ENCODE measurements at regions not wholly inside any gene's neighbourhood (a gene's known extent, or its start where the extent isn't known, plus 50 kb on each side); places are given as distances from the start of the nearest gene placed in this dataset.
"Not testable (repeated sequence)": the region's sequence is repeated elsewhere in the genome, so short reads cannot be mapped to it uniquely, and the experiment has no call there.

DNA sequence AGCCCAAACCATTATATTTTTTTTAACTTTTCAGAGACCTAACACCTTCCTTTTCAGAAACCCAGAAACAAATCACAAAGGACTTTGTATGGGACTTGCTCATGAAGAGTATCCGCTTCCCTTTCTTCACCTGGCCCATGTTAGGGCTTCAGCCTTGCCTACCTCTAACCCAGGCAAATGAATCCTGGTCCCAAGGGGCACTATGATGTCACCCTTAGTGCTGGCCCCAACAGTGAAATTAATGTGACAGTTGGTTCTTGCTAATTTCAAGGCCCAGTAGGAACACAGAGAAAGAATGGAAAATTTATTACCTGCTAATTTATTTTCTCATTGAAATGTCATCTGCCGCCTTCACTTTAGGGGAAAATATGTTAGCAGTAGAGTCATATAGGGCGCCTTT is 179.8 kb upstream of the NRXN3 start:
- H3K9me3 ChIP-seq = no peaks in the 10 kb centered on the region
- no peak overlapping the region for H3K27ac ChIP-seq
- DNase-seq (ENCODE audit: low spot score in 2 of 2) = no peak
- no peak for TF ChIP-seq POLR2AphosphoS5 (IDR thresholded peaks at IDR 0.05)
- TF ChIP-seq, protein P1, sequence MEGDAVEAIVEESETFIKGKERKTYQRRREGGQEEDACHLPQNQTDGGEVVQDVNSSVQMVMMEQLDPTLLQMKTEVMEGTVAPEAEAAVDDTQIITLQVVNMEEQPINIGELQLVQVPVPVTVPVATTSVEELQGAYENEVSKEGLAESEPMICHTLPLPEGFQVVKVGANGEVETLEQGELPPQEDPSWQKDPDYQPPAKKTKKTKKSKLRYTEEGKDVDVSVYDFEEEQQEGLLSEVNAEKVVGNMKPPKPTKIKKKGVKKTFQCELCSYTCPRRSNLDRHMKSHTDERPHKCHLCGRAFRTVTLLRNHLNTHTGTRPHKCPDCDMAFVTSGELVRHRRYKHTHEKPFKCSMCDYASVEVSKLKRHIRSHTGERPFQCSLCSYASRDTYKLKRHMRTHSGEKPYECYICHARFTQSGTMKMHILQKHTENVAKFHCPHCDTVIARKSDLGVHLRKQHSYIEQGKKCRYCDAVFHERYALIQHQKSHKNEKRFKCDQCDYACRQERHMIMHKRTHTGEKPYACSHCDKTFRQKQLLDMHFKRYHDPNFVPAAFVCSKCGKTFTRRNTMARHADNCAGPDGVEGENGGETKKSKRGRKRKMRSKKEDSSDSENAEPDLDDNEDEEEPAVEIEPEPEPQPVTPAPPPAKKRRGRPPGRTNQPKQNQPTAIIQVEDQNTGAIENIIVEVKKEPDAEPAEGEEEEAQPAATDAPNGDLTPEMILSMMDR (IDR thresholded peaks at IDR 0.05) = no peak
- TF ChIP-seq POLR2A (IDR thresholded peaks at IDR 0.05) = no peak
- no peaks in the 10 kb centered on the region for H3K36me3 ChIP-seq
- no peak overlapping the region for H3K4me3 ChIP-seq
- intact Hi-C loops (cut with DNase I; ENCODE audit: low total_unique reads) = no loop called here
- H3K4me1 ChIP-seq = no peaks in the 10 kb centered on the region
- H3K27me3 ChIP-seq = no peaks in the 10 kb centered on the region

DNA sequence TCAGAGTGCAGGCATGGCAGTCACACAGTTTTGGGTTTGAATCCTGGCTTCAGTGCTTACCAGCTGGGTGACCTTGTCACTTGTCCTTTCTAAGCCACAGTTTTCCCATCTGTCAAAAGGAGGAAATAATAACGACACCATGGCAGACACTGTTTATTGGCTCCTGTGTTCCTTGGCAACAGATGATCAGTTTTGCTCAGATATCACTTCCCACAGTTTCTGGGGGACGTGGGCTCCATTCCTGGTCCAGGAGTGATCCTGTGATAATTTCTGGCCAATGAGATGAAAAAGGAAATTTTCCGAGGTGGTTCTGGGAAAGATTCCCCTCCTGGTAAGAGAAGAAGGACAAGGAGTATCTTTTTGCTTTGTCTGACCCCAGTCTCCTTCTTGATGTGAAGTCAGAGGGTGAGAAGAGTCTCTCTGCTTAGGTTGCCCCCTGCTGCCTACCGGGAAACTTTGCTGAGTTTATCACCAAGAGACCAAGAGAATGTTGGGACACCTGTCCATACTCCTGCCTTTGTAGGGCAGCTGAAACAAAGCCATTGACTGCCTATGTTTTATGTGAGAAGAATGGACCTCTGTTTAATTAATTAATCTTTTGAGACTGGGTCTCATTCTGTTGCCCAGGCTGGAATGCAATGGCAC is 178.9 kb upstream of the NRXN3 start:
- no peaks in the 10 kb centered on the region for H3K27me3 ChIP-seq
- no peak for TF ChIP-seq POLR2AphosphoS5 (IDR thresholded peaks at IDR 0.05)
- TF ChIP-seq POLR2A (IDR thresholded peaks at IDR 0.05) = no peak
- TF ChIP-seq, protein P1 (IDR thresholded peaks at IDR 0.05) = no peak
- no peak overlapping the region for H3K4me3 ChIP-seq
- no peaks in the 10 kb centered on the region for H3K4me1 ChIP-seq
- H3K27ac ChIP-seq = no peak overlapping the region
- H3K9me3 ChIP-seq = no peaks in the 10 kb centered on the region
- intact Hi-C loops (cut with DNase I; ENCODE audit: low total_unique reads) = no loop called here
- DNase-seq (ENCODE audit: low spot score in 2 of 2) = no peak
- H3K36me3 ChIP-seq = no peaks in the 10 kb centered on the region

DNA sequence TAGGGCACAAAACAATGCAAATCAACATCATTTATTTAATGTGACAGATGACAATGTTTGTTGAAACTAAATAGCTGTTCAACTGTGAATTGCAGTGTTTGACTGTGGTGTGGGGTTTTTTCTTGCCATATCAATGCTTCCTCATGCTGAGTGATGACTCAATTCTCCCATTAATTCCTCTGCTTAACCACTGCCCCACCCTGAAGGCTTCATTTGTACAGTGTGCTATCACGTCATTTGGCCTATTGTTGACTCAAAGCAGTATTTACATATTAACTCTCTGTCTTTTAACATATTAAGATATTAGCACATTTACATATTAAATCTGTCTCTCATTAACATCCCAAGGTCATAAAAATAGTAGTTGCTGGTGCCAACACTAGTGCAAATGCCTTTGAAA is 164.8 kb upstream of the NRXN3 start:
- intact Hi-C loops (cut with DNase I; ENCODE audit: low total_unique reads) = no loop called here
- DNase-seq (ENCODE audit: low spot score in 2 of 2) = no peak
- Histone ChIP-seq H3K27me3 (no peaks in the 10 kb centered on the region), H3K27ac (no peak overlapping the region), H3K4me3 (no peak overlapping the region), H3K36me3 (no peaks in the 10 kb centered on the region), H3K9me3 (peaks cover 0 to 29% of the 10 kb centered on the region in 2 donors), H3K4me1 (no peaks in the 10 kb centered on the region)
- no peak for TF ChIP-seq POLR2A (IDR thresholded peaks at IDR 0.05)
- no peak for TF ChIP-seq POLR2AphosphoS5 (IDR thresholded peaks at IDR 0.05)

DNA sequence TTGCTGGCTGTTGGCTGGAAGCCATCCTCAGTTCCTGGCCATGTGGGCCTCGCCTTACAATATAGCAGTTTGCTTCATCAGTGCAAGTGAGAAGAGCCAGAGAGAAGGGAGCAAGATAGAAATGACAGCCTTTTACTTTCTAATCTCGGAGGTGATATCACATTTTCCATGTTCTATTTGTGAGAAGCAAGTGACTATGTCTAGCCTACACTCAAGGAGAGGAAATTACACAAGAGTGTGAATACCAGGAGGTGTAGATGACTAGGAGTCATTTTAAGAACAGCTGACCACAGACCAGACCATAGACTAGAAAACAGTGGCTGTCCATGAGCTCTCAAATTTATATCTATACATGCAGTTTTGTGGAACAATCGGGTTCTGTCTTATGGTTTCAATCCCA is 163.0 kb upstream of the NRXN3 start:
- Histone ChIP-seq H3K4me1 (no peaks in the 10 kb centered on the region), H3K9me3 (peaks cover 0 to 18% of the 10 kb centered on the region in 2 donors), H3K27me3 (no peaks in the 10 kb centered on the region), H3K27ac (no peak overlapping the region), H3K36me3 (no peaks in the 10 kb centered on the region), H3K4me3 (no peak overlapping the region)
- intact Hi-C loops (cut with DNase I; ENCODE audit: low total_unique reads) = no loop called here
- DNase-seq (ENCODE audit: low spot score in 2 of 2) = no peak
- no peak for TF ChIP-seq POLR2A (IDR thresholded peaks at IDR 0.05)
- TF ChIP-seq POLR2AphosphoS5 (IDR thresholded peaks at IDR 0.05) = no peak
- TF ChIP-seq, protein P1 (IDR thresholded peaks at IDR 0.05) = no peak

DNA sequence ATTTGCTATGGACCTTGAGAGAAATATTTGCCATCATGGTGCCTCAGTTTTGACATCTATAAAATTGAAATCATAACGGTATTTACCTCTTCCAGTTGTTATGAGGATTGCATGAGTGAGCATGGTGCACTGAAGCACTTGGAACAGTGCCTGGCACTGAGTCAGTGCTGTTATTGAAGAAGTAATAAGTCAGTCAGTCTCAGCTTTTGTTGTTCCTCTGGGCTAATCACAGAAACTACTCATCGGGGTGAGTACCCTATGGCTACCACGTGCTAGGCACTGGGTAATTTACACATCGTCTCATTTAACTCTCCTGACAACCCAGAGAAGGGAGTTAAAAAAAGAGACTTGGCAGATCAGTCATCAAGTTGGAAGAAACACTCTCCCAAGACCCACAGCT is 159.5 kb upstream of the NRXN3 start:
- no peaks in the 10 kb centered on the region for H3K36me3 ChIP-seq
- no peaks in the 10 kb centered on the region for H3K4me1 ChIP-seq
- H3K27ac ChIP-seq = no peak overlapping the region
- no peak for DNase-seq (ENCODE audit: low spot score in 2 of 2)
- no peaks in the 10 kb centered on the region for H3K27me3 ChIP-seq
- H3K4me3 ChIP-seq = no peak overlapping the region
- TF ChIP-seq POLR2AphosphoS5 (IDR thresholded peaks at IDR 0.05) (no peak), POLR2A (IDR thresholded peaks at IDR 0.05) (no peak)
- TF ChIP-seq, protein P1 (IDR thresholded peaks at IDR 0.05) = no peak
- intact Hi-C loops (cut with DNase I; ENCODE audit: low total_unique reads) = no loop called here
- H3K9me3 ChIP-seq = no peaks in the 10 kb centered on the region

DNA sequence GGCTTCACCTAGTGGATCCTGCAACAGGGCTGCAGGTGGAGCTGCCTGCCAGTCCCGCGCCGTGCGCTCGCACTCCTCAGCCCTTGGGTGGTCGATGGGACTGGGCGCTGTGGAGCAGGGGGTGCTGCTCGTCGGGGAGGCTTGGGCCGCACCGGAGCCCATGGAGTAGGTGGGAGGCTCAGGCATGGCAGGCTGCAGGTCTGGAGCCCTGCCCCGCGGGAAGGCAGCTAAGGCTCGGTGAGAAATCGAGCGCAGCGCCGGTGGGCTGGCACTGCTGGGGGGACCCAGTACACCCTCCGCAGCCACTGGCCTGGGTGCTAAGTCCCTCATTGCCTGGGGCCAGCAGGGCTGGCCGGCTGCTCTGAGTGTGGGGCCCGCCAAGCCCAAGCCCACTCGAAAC is 156.3 kb upstream of the NRXN3 start:
- DNase-seq (ENCODE audit: low spot score in 2 of 2); H3K27me3 ChIP-seq; H3K4me3 ChIP-seq; H3K9me3 ChIP-seq; H3K36me3 ChIP-seq; H3K4me1 ChIP-seq; intact Hi-C loops (cut with DNase I; ENCODE audit: low total_unique reads); H3K27ac ChIP-seq: not testable (repeated sequence)

Measured in breast epithelium (tissue), 4 donors.